ENCODE measurements at regions not wholly inside any gene's neighbourhood (a gene's known extent, or its start where the extent isn't known, plus 50 kb on each side); places are given as distances from the start of the nearest gene placed in this dataset.

- no peak overlapping the region for H3K4me3 ChIP-seq (ENCODE audit: low read depth, low read length)
- in situ Hi-C loops (cut with HindIII; ENCODE audit: low sequenced_read_pairs) = no loop called here
- DNase-seq (ENCODE audit: low read depth, low spot score) = no peak
- TF ChIP-seq, protein P1, sequence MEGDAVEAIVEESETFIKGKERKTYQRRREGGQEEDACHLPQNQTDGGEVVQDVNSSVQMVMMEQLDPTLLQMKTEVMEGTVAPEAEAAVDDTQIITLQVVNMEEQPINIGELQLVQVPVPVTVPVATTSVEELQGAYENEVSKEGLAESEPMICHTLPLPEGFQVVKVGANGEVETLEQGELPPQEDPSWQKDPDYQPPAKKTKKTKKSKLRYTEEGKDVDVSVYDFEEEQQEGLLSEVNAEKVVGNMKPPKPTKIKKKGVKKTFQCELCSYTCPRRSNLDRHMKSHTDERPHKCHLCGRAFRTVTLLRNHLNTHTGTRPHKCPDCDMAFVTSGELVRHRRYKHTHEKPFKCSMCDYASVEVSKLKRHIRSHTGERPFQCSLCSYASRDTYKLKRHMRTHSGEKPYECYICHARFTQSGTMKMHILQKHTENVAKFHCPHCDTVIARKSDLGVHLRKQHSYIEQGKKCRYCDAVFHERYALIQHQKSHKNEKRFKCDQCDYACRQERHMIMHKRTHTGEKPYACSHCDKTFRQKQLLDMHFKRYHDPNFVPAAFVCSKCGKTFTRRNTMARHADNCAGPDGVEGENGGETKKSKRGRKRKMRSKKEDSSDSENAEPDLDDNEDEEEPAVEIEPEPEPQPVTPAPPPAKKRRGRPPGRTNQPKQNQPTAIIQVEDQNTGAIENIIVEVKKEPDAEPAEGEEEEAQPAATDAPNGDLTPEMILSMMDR (IDR thresholded peaks at IDR 0.05; ENCODE audit: low read depth, low read length) = no peak
Measured at GRCh38 chr5:33309068-33309467, 131.7 kb upstream of the TARS1 start.

- no peak for DNase-seq (ENCODE audit: low read depth, low spot score)
- TF ChIP-seq, protein P1 (IDR thresholded peaks at IDR 0.05; ENCODE audit: low read depth, low read length) = no peak
- in situ Hi-C loops (cut with HindIII; ENCODE audit: low sequenced_read_pairs) = no loop called here
- no peak overlapping the region for H3K4me3 ChIP-seq (ENCODE audit: low read depth, low read length)
Measured at GRCh38 chr5:33309536-33310345, 131.0 kb upstream of the TARS1 start.

- TF ChIP-seq, protein P1 (IDR thresholded peaks at IDR 0.05; ENCODE audit: low read depth, low read length) = no peak
- H3K4me3 ChIP-seq (ENCODE audit: low read depth, low read length) = no peak overlapping the region
- in situ Hi-C loops (cut with HindIII; ENCODE audit: low sequenced_read_pairs) = no loop called here
- peak; percentile 77 for DNase-seq (ENCODE audit: low read depth, low spot score)
Measured at GRCh38 chr5:33310451-33310850, 130.3 kb upstream of the TARS1 start.

DNA sequence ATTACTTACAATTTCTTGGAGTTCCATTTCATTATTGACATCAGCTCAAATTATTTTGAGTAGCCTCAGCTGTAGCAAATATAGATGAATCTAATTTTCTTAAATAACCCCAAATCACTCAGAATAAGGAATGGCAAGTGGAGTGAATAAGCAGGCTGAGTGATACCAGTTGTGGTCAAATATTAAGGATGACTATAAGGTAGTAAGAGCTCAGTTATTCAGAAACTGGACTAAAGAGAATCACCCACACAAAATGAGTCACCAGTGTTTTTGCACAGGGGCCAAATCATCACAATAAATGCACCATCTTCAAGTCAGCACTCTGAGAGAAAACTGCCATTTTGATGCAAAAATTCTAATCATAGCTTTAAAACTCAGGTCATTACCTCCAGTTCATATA is 128.9 kb upstream of the TARS1 start:
- in situ Hi-C loops (cut with HindIII; ENCODE audit: low sequenced_read_pairs) = no loop called here

GRCh38 chr5:33312571-33313549 is 127.9 kb upstream of the TARS1 start:
- DNase-seq (ENCODE audit: low read depth, low spot score) = peak; percentile 91
- TF ChIP-seq, protein P1 (IDR thresholded peaks at IDR 0.05; ENCODE audit: low read depth, low read length) = no peak

More for the DNA sequence above, 128.9 kb upstream of the TARS1 start:
- TF ChIP-seq, protein P1 (IDR thresholded peaks at IDR 0.05; ENCODE audit: low read depth, low read length) = no peak
- DNase-seq (ENCODE audit: low read depth, low spot score) = peak; percentile 94
- H3K4me3 ChIP-seq (ENCODE audit: low read depth, low read length) = no peak overlapping the region

DNA sequence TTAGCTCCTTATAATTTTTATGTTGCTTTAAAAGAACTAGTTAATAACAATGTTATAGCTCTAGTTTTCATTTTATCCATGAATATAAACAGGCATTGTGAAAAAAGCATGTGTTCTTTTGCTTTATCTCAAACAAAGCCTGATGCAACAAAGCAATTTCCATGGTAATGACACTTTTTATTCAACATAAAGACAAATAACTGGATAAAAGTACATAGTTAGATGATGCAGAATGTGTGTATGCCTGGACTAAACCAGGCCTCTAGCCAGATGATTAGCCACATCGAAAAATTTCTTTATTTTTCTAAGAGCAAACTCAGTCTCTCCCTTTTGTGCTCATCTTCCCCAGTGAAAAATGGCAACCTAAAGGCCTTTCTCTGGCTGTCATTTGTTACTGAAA is 125.6 kb upstream of the TARS1 start:
- no peak overlapping the region for H3K4me3 ChIP-seq (ENCODE audit: low read depth, low read length)
- peak; percentile 42 for DNase-seq (ENCODE audit: low read depth, low spot score)
- TF ChIP-seq, protein P1 (IDR thresholded peaks at IDR 0.05; ENCODE audit: low read depth, low read length) = no peak
- in situ Hi-C loops (cut with HindIII; ENCODE audit: low sequenced_read_pairs) = no loop called here

More at GRCh38 chr5:33312571-33313549, 127.9 kb upstream of the TARS1 start:
- in situ Hi-C loops (cut with HindIII; ENCODE audit: low sequenced_read_pairs) = no loop called here
- H3K4me3 ChIP-seq (ENCODE audit: low read depth, low read length) = no peak overlapping the region
